ENCODE measurements at regions not wholly inside any gene's neighbourhood (a gene's known extent, or its start where the extent isn't known, plus 50 kb on each side); places are given as distances from the start of the nearest gene placed in this dataset.
"Not testable (repeated sequence)": the region's sequence is repeated elsewhere in the genome, so short reads cannot be mapped to it uniquely, and the experiment has no call there.

DNA sequence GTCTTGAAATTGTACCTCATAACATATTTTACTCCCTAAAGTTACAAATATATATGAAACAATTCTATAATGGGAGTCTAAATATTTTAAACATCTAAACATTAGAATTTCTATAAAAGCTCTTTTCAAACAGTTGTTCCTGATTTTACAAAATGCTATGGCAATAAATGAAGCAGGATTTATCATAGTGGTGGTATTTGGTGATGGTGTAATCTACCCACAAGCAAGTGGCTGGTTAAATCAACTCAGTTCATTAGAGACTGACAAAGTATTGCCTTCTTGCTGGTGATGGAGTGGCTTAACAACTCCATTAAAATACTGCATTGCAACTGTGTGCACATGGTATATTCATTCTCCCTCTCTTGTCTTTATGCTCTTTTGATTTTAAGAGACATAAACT, 138.9 kb downstream of the PMAIP1 start:
- intact Hi-C loops (cut with micrococcal nuclease): no loop called here
- H3K27ac Mint-ChIP-seq: no peak overlapping the region
- no peak overlapping the region for H3K4me3 Mint-ChIP-seq

DNA sequence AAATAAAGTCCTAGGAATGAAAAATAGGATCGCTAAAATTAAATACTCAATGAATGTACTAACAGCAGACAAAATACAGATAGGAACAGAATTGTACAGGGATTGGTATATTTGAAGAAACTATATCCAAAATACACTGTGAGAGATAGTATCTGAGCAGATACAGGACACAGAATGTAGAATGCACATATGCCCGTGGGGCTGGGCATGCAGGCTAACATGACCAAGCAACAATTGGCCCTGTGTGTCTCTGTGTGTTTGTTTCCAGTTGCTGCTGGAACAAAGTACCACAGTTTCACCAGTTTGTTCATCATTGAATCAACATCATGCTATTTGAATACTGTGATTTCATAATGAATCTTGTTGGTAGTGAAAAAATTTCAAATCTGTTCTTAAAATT, 127.6 kb downstream of the PMAIP1 start:
- Mint-ChIP-seq H3K4me1 (ENCODE audit: low read depth) (no peaks in the 10 kb centered on the region), H3K9me3 (no peaks in the 10 kb centered on the region), H3K4me3 (no peak overlapping the region), H3K27ac (no peak overlapping the region), H3K27me3 (ENCODE audit: insufficient read depth) (peaks cover 1% of the 10 kb centered on the region), H3K36me3 (ENCODE audit: low read depth) (no peaks in the 10 kb centered on the region)
- intact Hi-C loops (cut with micrococcal nuclease): no loop called here
- no peak for DNase-seq (ENCODE audit: low spot score)

More for the DNA sequence above, 138.9 kb downstream of the PMAIP1 start:
- H3K9me3 Mint-ChIP-seq: no peaks in the 10 kb centered on the region
- H3K4me1 Mint-ChIP-seq (ENCODE audit: low read depth): no peaks in the 10 kb centered on the region
- peaks cover 8% of the 10 kb centered on the region for H3K27me3 Mint-ChIP-seq (ENCODE audit: insufficient read depth)
- no peak for DNase-seq (ENCODE audit: low spot score)
- no peaks in the 10 kb centered on the region for H3K36me3 Mint-ChIP-seq (ENCODE audit: low read depth)

DNA sequence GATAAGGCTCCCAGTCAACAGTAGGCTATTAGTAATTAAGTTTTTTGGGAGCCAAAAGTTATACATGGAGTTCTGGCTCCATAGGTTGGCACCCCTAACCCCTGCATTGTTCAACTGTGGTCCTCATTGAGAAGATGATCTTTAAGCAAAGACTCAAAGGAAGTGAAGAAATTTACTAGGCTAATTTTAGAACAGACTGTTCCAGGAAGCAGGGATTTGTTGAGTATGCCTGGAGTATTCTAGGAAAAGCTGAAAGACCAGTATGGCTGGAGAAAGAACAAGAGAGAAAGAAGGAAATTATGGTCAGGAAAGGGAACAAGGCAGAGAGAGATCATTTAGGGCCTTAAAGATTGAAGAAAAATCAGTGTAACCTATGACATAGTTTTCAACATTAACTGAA, 125.1 kb downstream of the PMAIP1 start:
- Mint-ChIP-seq H3K36me3 (ENCODE audit: low read depth) (no peaks in the 10 kb centered on the region), H3K4me3 (no peak overlapping the region), H3K9me3 (no peaks in the 10 kb centered on the region), H3K27ac (no peak overlapping the region), H3K4me1 (ENCODE audit: low read depth) (no peaks in the 10 kb centered on the region), H3K27me3 (ENCODE audit: insufficient read depth) (peaks cover 1% of the 10 kb centered on the region)
- no peak for DNase-seq (ENCODE audit: low spot score)
- intact Hi-C loops (cut with micrococcal nuclease): no loop called here

DNA sequence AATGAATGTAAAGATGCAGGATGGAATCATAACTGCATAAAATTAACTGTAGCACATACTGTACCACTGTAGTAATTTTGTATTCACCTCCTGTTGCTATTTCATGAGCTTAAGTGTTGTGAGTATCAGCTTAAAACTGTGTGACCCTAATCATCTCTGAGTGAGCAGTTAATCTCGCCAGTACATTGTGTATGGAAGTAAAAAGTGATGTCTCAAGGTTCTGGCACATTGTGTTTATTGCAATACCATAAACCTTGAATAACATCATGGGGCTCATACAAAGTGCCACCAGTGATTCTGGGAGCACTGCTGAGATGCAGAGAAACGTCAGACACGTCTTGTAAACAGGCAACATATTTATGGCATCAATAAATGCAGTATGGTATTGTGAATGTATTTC, 124.5 kb downstream of the PMAIP1 start:
- H3K27ac Mint-ChIP-seq: no peak overlapping the region
- intact Hi-C loops (cut with micrococcal nuclease): no loop called here
- H3K4me1 Mint-ChIP-seq (ENCODE audit: low read depth): no peaks in the 10 kb centered on the region
- DNase-seq (ENCODE audit: low spot score): no peak
- no peak overlapping the region for H3K4me3 Mint-ChIP-seq
- no peaks in the 10 kb centered on the region for H3K9me3 Mint-ChIP-seq
- H3K36me3 Mint-ChIP-seq (ENCODE audit: low read depth): no peaks in the 10 kb centered on the region
- H3K27me3 Mint-ChIP-seq (ENCODE audit: insufficient read depth): peaks cover 4% of the 10 kb centered on the region

DNA sequence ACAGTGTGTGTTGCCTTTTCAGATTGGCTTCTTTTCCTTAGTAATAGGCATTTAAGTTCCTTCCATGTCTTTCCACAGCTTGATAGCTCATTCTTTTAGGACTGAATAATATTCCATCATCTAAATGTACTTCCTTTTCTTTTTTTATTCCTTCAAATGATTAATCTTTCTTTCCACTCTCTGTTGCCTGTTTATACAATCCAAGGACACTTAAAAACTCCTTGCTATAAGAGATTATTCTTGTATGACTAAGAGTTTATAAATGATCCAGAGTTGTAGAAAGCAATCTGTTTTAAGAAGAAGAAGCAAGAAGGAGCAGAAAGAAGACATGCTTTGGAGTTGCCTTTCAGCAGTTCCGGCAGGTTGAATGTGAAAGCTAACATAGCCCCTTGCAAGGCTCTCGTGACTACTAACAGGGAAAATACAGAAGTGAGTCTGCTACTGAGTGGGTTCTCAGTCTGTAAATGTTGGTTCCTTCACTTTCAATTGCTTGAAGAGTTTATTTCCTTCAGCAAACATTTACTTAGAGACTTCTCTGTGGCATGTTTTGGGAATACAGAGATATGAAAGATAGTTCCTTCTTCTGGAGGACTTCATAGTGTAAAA, 123.0 kb downstream of the PMAIP1 start:
- Mint-ChIP-seq H3K4me1 (ENCODE audit: low read depth) (no peaks in the 10 kb centered on the region), H3K36me3 (ENCODE audit: low read depth) (no peaks in the 10 kb centered on the region), H3K9me3 (no peaks in the 10 kb centered on the region), H3K4me3 (no peak overlapping the region), H3K27me3 (ENCODE audit: insufficient read depth) (peaks cover 5% of the 10 kb centered on the region), H3K27ac (no peak overlapping the region)
- intact Hi-C loops (cut with micrococcal nuclease): no loop called here
- DNase-seq (ENCODE audit: low spot score): no peak

DNA sequence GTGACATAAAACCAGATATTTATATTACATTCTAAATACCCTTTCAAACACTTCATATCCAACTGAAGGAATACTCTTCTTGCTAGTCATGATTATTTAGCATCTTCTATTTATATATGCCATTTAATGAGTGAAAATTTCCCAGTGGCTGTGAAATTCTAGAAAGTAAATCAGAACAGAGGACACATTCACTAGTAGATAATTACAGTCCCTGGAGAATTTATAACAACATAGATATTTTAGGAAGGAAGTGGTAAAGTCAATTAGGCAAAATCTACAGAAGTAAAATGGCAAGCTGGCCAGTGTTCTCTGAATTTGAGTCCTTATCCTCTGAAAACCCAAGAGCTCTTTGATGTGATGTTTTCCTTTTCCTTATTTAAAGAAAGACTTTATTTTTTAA, 121.8 kb downstream of the PMAIP1 start:
- Mint-ChIP-seq H3K4me1 (ENCODE audit: low read depth) (no peaks in the 10 kb centered on the region), H3K27me3 (ENCODE audit: insufficient read depth) (peaks cover 5% of the 10 kb centered on the region), H3K9me3 (no peaks in the 10 kb centered on the region), H3K4me3 (no peak overlapping the region), H3K36me3 (ENCODE audit: low read depth) (no peaks in the 10 kb centered on the region), H3K27ac (no peak overlapping the region)
- intact Hi-C loops (cut with micrococcal nuclease): no loop called here
- no peak for DNase-seq (ENCODE audit: low spot score)

DNA sequence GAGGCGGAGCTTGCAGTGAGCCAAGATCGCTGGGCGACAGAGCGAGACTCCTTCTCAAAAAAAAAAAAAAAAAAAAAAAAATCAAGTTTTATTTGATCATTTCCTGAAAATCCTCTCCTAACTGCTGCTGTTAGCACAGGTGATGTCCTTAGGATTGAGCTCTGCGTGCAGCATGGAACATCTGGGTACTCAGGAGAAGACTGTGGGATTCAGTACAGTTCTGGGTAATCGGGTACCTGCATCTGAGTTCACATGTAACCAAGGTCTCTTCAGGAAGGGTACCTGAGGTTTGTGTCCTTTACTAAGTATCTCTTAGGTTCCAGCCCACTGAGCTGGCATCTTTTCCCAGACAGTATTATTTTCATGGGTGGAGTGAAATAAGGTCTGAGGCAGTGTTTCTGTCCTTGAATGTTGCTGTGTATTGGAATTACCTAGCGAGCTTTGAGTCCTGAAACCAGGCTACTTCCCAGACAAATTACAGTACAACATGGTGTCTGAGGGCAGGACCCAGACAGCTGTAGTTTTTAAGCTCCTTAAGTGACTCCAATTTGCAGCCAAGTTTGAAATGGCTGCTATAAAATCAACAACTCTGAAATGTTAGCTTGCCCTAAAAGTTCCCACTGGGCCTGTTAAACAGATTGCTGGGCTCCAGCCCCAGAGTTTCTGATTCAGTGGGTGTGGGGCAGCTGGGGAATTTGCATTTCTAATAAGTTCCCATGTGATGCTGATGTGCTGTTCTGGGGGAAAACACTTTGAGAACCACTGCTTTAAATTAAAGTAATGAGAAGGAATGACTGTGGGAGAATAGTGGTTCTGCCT, 120.5 kb downstream of the PMAIP1 start:
- no peak for DNase-seq (ENCODE audit: low spot score)
- intact Hi-C loops (cut with micrococcal nuclease): no loop called here
- peaks cover 3% of the 10 kb centered on the region for H3K27me3 Mint-ChIP-seq (ENCODE audit: insufficient read depth)
- no peaks in the 10 kb centered on the region for H3K9me3 Mint-ChIP-seq
- no peak overlapping the region for H3K4me3 Mint-ChIP-seq
- no peak overlapping the region for H3K27ac Mint-ChIP-seq
- H3K36me3 Mint-ChIP-seq (ENCODE audit: low read depth): no peaks in the 10 kb centered on the region
- H3K4me1 Mint-ChIP-seq (ENCODE audit: low read depth): no peaks in the 10 kb centered on the region

DNA sequence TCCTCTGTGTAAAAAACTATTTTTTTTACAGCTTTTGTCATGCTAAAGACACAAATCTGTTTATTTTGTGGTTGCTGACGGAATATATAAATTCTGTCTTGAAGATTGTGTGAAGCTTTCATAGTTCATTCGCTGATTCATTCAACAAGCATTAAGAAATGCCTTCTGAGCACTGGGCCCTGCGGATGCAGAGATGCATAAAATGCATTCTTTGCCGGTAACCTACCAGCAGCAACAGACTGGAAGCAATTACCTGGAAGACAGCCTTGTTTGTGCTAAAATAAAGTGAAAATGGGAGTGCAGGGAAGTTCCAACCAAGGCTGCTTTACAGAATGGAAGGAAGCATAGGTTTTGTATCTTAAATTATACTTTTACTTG, 119.7 kb downstream of the PMAIP1 start:
- H3K4me1 Mint-ChIP-seq (ENCODE audit: low read depth): no peaks in the 10 kb centered on the region
- no peaks in the 10 kb centered on the region for H3K36me3 Mint-ChIP-seq (ENCODE audit: low read depth)
- peaks cover 3% of the 10 kb centered on the region for H3K27me3 Mint-ChIP-seq (ENCODE audit: insufficient read depth)
- intact Hi-C loops (cut with micrococcal nuclease): no loop called here
- no peaks in the 10 kb centered on the region for H3K9me3 Mint-ChIP-seq
- no peak overlapping the region for H3K4me3 Mint-ChIP-seq
- DNase-seq (ENCODE audit: low spot score): no peak
- no peak overlapping the region for H3K27ac Mint-ChIP-seq

DNA sequence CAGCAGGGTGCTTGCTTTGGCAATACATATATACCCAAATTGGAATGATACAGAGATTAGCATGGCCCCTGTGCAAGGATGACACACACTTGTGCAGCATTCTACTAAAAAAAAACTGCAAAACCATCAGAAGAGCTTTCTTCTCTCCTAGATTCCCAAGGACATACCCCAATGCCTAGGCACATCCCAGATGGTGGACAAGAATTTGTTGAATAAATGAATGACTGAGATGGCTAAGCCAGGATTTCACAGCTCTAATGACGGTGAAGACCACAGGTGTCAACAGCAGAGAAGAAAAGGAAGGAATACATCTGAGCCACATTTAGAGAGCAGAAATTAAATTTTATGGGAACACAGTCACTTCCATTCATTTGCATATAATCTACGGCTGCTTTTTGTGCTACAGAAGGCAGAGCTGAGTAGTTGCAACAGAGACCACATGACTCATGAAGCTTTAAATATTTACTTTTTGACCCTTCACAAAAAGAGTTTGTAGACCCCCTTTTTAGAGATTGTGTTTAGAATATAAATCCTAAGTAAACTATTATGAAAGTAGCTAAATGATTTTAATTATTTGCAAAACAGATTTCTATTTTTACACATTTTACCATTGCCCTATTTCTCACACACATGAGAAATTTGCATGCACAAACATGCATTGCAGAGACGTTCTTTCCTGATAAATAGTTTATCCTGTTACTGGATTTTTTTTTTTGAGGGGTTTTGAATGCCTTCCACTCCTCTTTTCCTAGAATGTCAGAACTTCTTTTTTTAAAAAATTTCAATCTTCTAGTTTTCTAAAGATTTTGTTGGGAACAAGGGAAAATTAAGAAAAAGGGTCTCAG, 119.0 kb downstream of the PMAIP1 start:
- Mint-ChIP-seq H3K4me1 (ENCODE audit: low read depth) (no peaks in the 10 kb centered on the region), H3K36me3 (ENCODE audit: low read depth) (no peaks in the 10 kb centered on the region), H3K27me3 (ENCODE audit: insufficient read depth) (peaks cover 3% of the 10 kb centered on the region), H3K27ac (no peak overlapping the region), H3K4me3 (no peak overlapping the region), H3K9me3 (no peaks in the 10 kb centered on the region)
- no peak for DNase-seq (ENCODE audit: low spot score)
- intact Hi-C loops (cut with micrococcal nuclease): no loop called here

DNA sequence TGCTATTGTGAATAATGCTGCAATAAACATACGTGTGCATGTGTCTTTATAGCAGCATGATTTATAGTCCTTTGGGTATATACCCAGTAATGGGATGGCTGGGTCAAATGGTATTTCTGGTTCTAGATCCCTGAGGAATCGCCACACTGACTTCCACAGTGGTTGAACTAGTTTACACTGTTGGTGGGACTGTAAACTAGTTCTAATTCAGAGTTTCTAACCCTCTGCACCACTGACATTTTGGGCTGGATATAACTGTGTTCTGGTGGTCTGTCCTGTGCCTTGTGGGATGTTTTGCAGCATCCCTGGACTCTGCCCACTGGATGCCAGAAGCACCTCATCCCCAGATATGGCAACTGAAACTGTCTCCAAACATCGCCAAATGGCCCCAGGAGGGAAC, 118.3 kb downstream of the PMAIP1 start:
- H3K4me3 Mint-ChIP-seq; DNase-seq (ENCODE audit: low spot score); H3K4me1 Mint-ChIP-seq (ENCODE audit: low read depth); H3K27me3 Mint-ChIP-seq (ENCODE audit: insufficient read depth); H3K27ac Mint-ChIP-seq; H3K36me3 Mint-ChIP-seq (ENCODE audit: low read depth); H3K9me3 Mint-ChIP-seq; intact Hi-C loops (cut with micrococcal nuclease): not testable (repeated sequence)

DNA sequence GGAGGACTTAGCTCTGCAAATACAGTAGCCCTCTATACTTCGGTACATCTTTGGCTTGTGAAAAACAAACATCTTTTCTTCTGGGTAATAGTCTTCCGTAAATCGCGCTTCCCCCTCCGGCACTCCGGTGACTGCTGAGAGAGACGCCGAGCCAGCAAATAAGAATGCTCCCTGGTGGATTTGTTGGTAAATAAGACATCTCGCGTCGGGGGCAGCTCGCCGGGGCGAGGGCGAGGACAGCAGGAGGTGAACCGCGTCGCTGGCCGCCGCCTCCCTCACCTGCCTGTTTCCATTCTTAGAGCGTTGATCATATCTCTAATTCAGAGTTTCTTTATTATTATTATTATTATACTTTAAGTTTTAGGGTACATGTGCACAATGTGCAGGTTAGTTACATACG, 117.6 kb downstream of the PMAIP1 start:
- intact Hi-C loops (cut with micrococcal nuclease): no loop called here
- Mint-ChIP-seq H3K4me3 (no peak overlapping the region), H3K27me3 (ENCODE audit: insufficient read depth) (peaks cover 3% of the 10 kb centered on the region), H3K27ac (no peak overlapping the region), H3K9me3 (no peaks in the 10 kb centered on the region), H3K4me1 (ENCODE audit: low read depth) (no peaks in the 10 kb centered on the region), H3K36me3 (ENCODE audit: low read depth) (no peaks in the 10 kb centered on the region)
- no peak for DNase-seq (ENCODE audit: low spot score)

DNA sequence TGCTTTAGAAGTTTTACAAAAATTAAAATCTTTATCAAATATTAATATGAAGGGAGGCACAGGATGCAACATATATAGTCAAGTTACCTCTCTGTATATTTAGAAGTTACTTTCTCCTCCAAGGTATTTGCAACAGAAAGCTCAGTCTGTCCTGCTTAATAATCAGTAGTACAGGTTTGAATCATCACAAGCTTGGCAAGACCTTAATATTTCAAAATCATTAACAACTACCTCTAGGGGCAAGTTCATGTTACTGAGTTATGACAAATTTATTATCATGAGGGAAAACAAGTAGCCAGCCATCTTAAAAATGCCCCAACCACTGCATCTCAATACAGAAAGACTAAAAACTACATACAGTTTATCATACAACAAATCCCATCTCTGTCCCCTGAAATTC, 116.0 kb downstream of the PMAIP1 start:
- H3K27me3 Mint-ChIP-seq (ENCODE audit: insufficient read depth); H3K9me3 Mint-ChIP-seq; H3K4me1 Mint-ChIP-seq (ENCODE audit: low read depth); H3K4me3 Mint-ChIP-seq; H3K36me3 Mint-ChIP-seq (ENCODE audit: low read depth); intact Hi-C loops (cut with micrococcal nuclease); DNase-seq (ENCODE audit: low spot score); H3K27ac Mint-ChIP-seq: not testable (repeated sequence)

DNA sequence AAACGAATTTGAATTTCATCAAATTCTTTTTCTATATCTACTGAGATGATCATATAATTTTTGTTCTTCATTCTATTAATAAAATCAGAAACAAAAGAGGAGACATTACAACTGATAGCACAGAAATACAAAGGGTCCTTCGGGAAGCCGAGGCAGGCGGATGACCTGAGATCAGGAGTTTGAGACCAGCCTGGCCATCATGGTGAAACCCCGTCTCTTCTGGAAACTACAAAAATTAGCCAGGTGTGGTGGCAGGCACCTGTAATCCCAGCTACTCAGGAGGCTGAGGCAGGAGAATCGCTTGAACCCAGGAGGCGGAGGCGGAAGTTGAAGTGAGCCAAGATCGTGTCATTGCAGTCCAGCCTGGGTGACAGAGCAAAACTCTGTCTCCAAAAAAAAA, 113.4 kb downstream of the PMAIP1 start:
- intact Hi-C loops (cut with micrococcal nuclease); DNase-seq (ENCODE audit: low spot score); H3K4me3 Mint-ChIP-seq; H3K9me3 Mint-ChIP-seq; H3K4me1 Mint-ChIP-seq (ENCODE audit: low read depth); H3K27ac Mint-ChIP-seq; H3K36me3 Mint-ChIP-seq (ENCODE audit: low read depth); H3K27me3 Mint-ChIP-seq (ENCODE audit: insufficient read depth): not testable (repeated sequence)
